Mesenchymal stem cell (in vitro differentiated cells and primary cell): ENCODE measurements at regions not wholly inside any gene's neighbourhood (a gene's known extent, or its start where the extent isn't known, plus 50 kb on each side); places are given as distances from the start of the nearest gene placed in this dataset.

Experiments used
- DNase-seq: peaks from one replicate; pipeline ENCODE4 v3.0.0-alpha.2; 2013
- H2AFZ ChIP-seq: one replicate; pipeline ENCODE4 v1.6.1; 2013; ENCODE audit warnings: low read depth, mild to moderate bottlenecking, control low read depth, inconsistent platforms, low read length, moderate library complexity
- H2AK5ac ChIP-seq: 2 replicates; pipeline ENCODE4 v1.6.1; 2013; ENCODE audit warnings: low read length, moderate library complexity, mild to moderate bottlenecking, inconsistent platforms; ENCODE audit not compliant: severe bottlenecking
- H2BK120ac ChIP-seq: one replicate; pipeline ENCODE4 v1.6.1; 2013; ENCODE audit warnings: low read depth, mild to moderate bottlenecking, inconsistent platforms, low read length, moderate library complexity
- H2BK12ac ChIP-seq, 2 experiments: one replicate each; pipeline ENCODE4 v1.6.1; 2013; ENCODE audit warnings: inconsistent platforms in 2 of 2, low read length in 2 of 2, mild to moderate bottlenecking in 2 of 2, moderate library complexity in 2 of 2, control low read depth in 1 of 2
- H2BK15ac ChIP-seq: one replicate; pipeline ENCODE4 v1.6.1; 2013; ENCODE audit warnings: mild to moderate bottlenecking, low read depth, inconsistent platforms; ENCODE audit not compliant: poor library complexity, severe bottlenecking
- H2BK5ac ChIP-seq: 2 replicates; pipeline ENCODE4 v1.6.1; 2013; ENCODE audit warnings: low read depth, mild to moderate bottlenecking, low read length, control low read depth, inconsistent platforms; ENCODE audit not compliant: poor library complexity, severe bottlenecking
- H3K14ac ChIP-seq, 2 experiments: one replicate each; pipeline ENCODE4 v1.6.1; 2013; ENCODE audit warnings: inconsistent platforms in 2 of 2, low read length in 2 of 2, control low read depth in 1 of 2, mild to moderate bottlenecking in 1 of 2, moderate library complexity in 1 of 2
- H3K18ac ChIP-seq, 2 experiments: one replicate each; pipeline ENCODE4 v1.6.1; 2013; ENCODE audit warnings: inconsistent platforms in 2 of 2, low read length in 2 of 2, control low read depth in 1 of 2, low read depth in 1 of 2, mild to moderate bottlenecking in 1 of 2
- H3K23ac ChIP-seq, 2 experiments: one replicate each; pipeline ENCODE4 v1.6.1; 2013; ENCODE audit warnings: inconsistent platforms in 2 of 2, low read length in 2 of 2, mild to moderate bottlenecking in 2 of 2, moderate library complexity in 2 of 2, control low read depth in 1 of 2
- H3K27ac ChIP-seq: 2 replicates; pipeline ENCODE4 v1.5.1; 2013; ENCODE audit warnings: mild to moderate bottlenecking, moderate library complexity, low read length, control low read depth, inconsistent platforms; ENCODE audit not compliant: poor library complexity, severe bottlenecking
- H3K27me3 ChIP-seq, 2 experiments: 2 replicates each; pipeline versions ENCODE4 v1.6.1 to v1.7.0; 2013; ENCODE audit warnings: low read length in 2 of 2, mild to moderate bottlenecking in 2 of 2, moderate library complexity in 2 of 2, control low read depth in 1 of 2, inconsistent platforms in 1 of 2; ENCODE audit not compliant: control insufficient read depth in 1 of 2, insufficient read depth in 1 of 2
- H3K36me3 ChIP-seq, 2 experiments: 2 replicates each; pipeline versions ENCODE4 v1.6.1 to v1.7.0; 2013; ENCODE audit warnings: low read length in 2 of 2, control low read depth in 1 of 2, inconsistent platforms in 1 of 2, low read depth in 1 of 2, mild to moderate bottlenecking in 1 of 2; ENCODE audit not compliant: insufficient read depth in 2 of 2, control insufficient read depth in 1 of 2
- H3K4ac ChIP-seq, 2 experiments: one replicate each; pipeline ENCODE4 v1.6.1; 2013; ENCODE audit warnings: inconsistent platforms in 2 of 2, low read length in 2 of 2, mild to moderate bottlenecking in 2 of 2, moderate library complexity in 2 of 2, control low read depth in 1 of 2, low read depth in 1 of 2
- H3K4me1 ChIP-seq: 2 replicates; pipeline ENCODE4 v1.6.1; 2013; ENCODE audit warnings: low read depth, low read length, control low read depth; ENCODE audit not compliant: control insufficient read depth, insufficient read depth
- H3K4me2 ChIP-seq: 2 replicates; pipeline ENCODE4 v1.6.1; 2013; ENCODE audit warnings: low read length, mild to moderate bottlenecking, inconsistent platforms; ENCODE audit not compliant: poor library complexity, severe bottlenecking
- H3K4me3 ChIP-seq, 2 experiments: 2 replicates each; pipeline versions ENCODE4 v1.5.1 to v1.7.0; 2013; ENCODE audit warnings: low read length in 2 of 2, mild to moderate bottlenecking in 2 of 2, control low read depth in 1 of 2, low read depth in 1 of 2; ENCODE audit not compliant: insufficient read depth in 1 of 2
- H3K79me1 ChIP-seq: replicated peaks from 2 replicates; pipeline ENCODE4 v1.6.1; 2013; ENCODE audit warnings: mild to moderate bottlenecking, control low read depth, low read length, inconsistent platforms; ENCODE audit not compliant: poor library complexity, severe bottlenecking
- H3K9ac ChIP-seq: 2 replicates; pipeline ENCODE4 v1.7.0; 2013; ENCODE audit warnings: mild to moderate bottlenecking, low read length, moderate library complexity
- H3K9me3 ChIP-seq: 2 replicates; pipeline ENCODE4 v1.7.0; 2013; ENCODE audit warnings: mild to moderate bottlenecking, low read length; ENCODE audit not compliant: control insufficient read depth
- H4K8ac ChIP-seq: one replicate; pipeline ENCODE4 v1.6.1; 2013; ENCODE audit warnings: inconsistent platforms, mild to moderate bottlenecking, low read length, moderate library complexity
- H4K91ac ChIP-seq: one replicate; pipeline ENCODE4 v1.6.1; 2013; ENCODE audit warnings: mild to moderate bottlenecking, low read length, inconsistent platforms
- WGBS: methylation state at CpG from one replicate; pipeline ENCODE4 v1.1.7; 2013; ENCODE audit warnings: mixed read lengths; 5-methylcytosine and 5-hydroxymethylcytosine counted together

GRCh38 chr3:197611255-197611654, 55.5 kb upstream of the BDH1 start:
- WGBS = 100% methylated on average over 2 of the region's 2 CpGs

GRCh38 chr3:197606468-197606867, 50.7 kb upstream of the BDH1 start:
- Histone ChIP-seq H3K4me3 (no peak overlapping the region), H3K27me3 (no peaks in the 10 kb centered on the region), H3K4ac (no peak overlapping the region), H4K91ac (no peak overlapping the region), H3K18ac (no peak overlapping the region), H3K4me2 (no peak overlapping the region), H2AK5ac (no peak overlapping the region), H3K9me3 (no peaks in the 10 kb centered on the region), H2AFZ (no peak overlapping the region), H4K8ac (no peak overlapping the region), H3K14ac (no peak overlapping the region), H3K4me1 (no peaks in the 10 kb centered on the region), H2BK12ac (no peak overlapping the region), H3K9ac (no peak overlapping the region), H2BK15ac (no peak overlapping the region), H3K79me1 (peaks cover 10% of the 10 kb centered on the region), H3K23ac (no peak overlapping the region), H3K27ac (no peak overlapping the region), H2BK120ac (no peak overlapping the region), H2BK5ac (no peak overlapping the region), H3K36me3 (peaks cover 33 to 76% of the 10 kb centered on the region in 2 experiments)
- DNase-seq = no peak
- 91% methylated on average over 3 of the region's 3 CpGs for WGBS

More at GRCh38 chr3:197611255-197611654, 55.5 kb upstream of the BDH1 start:
- Histone ChIP-seq H3K23ac (no peak overlapping the region), H2AK5ac (no peak overlapping the region), H3K27ac (no peak overlapping the region), H3K36me3 (peaks cover 37 to 95% of the 10 kb centered on the region in 2 experiments), H3K9ac (no peak overlapping the region), H2BK12ac (no peak overlapping the region), H2AFZ (no peak overlapping the region), H3K4me1 (no peaks in the 10 kb centered on the region), H2BK120ac (no peak overlapping the region), H2BK5ac (no peak overlapping the region), H3K4me2 (no peak overlapping the region), H3K4me3 (no peak overlapping the region), H3K18ac (no peak overlapping the region), H4K8ac (no peak overlapping the region), H4K91ac (no peak overlapping the region), H2BK15ac (no peak overlapping the region), H3K27me3 (no peaks in the 10 kb centered on the region), H3K4ac (no peak overlapping the region), H3K14ac (no peak overlapping the region), H3K79me1 (peaks cover 12% of the 10 kb centered on the region), H3K9me3 (no peaks in the 10 kb centered on the region)
- DNase-seq = no peak
